DOHH2 (cell line): ENCODE measurements at regions not wholly inside any gene's neighbourhood (a gene's known extent, or its start where the extent isn't known, plus 50 kb on each side); places are given as distances from the start of the nearest gene placed in this dataset.
"Not testable (repeated sequence)": the region's sequence is repeated elsewhere in the genome, so short reads cannot be mapped to it uniquely, and the experiment has no call there.

Source experiments
- EZH2phosphoT487 ChIP-seq: fragments of 200-600 bp; sonication (generic); IDR thresholded peaks from 2 replicates; pipeline ENCODE4 v1.6.1; 2017; ENCODE audit warnings: borderline replicate concordance, mild to moderate bottlenecking, antibody characterized with exemption, low read length, moderate library complexity, mixed read lengths
- TF ChIP-seq, protein P1 (sequence below): fragments of 200-600 bp; sonication (generic); IDR thresholded peaks from one replicate; pipeline ENCODE4 v1.5.1; 2014; ENCODE audit warnings: antibody characterized with exemption, mild to moderate bottlenecking, low read depth, low read length; ENCODE audit not compliant: poor library complexity, severe bottlenecking

DNA sequence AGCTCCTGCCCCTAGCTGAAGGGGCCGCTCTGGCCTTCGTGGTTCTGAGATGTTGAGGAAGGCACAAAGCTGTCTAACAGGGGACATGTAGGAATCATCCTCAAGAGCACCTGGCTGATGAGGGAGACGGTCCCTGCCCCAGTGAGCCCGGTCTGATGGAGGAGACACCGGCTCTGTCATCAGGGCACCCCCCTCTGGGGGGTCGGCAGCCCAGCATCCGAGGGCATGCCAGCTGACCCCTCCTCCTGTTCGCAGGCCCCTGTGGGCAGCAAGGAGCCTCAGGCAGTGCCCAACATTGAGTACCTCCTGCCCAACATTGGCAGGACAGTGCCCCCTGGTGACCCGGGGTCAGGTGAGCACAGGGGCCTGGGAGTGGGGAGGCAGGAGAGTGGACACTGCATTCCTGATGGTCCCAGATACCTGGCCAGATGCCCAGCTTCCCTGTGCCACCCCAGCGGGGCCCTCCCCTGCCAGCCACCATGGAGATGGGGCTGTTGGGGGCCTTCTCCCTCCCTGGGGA is 247.9 kb upstream of the TP53TG3C start:
- TF ChIP-seq, protein P1, sequence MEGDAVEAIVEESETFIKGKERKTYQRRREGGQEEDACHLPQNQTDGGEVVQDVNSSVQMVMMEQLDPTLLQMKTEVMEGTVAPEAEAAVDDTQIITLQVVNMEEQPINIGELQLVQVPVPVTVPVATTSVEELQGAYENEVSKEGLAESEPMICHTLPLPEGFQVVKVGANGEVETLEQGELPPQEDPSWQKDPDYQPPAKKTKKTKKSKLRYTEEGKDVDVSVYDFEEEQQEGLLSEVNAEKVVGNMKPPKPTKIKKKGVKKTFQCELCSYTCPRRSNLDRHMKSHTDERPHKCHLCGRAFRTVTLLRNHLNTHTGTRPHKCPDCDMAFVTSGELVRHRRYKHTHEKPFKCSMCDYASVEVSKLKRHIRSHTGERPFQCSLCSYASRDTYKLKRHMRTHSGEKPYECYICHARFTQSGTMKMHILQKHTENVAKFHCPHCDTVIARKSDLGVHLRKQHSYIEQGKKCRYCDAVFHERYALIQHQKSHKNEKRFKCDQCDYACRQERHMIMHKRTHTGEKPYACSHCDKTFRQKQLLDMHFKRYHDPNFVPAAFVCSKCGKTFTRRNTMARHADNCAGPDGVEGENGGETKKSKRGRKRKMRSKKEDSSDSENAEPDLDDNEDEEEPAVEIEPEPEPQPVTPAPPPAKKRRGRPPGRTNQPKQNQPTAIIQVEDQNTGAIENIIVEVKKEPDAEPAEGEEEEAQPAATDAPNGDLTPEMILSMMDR: not testable (repeated sequence)
- TF ChIP-seq EZH2phosphoT487: not testable (repeated sequence)
